Vagina (tissue), 2 donors: ENCODE measurements at regions not wholly inside any gene's neighbourhood (a gene's known extent, or its start where the extent isn't known, plus 50 kb on each side); places are given as distances from the start of the nearest gene placed in this dataset.
A peak's percentile ranks its signal among the peaks of the same experiment; 100 is the strongest.

Experiments
- DNase-seq, 2 donors: peaks; one replicate each; pipeline ENCODE4 v3.0.0-alpha.2; 2017; ENCODE audit errors: extremely low spot score in 2 of 2
- H3K27ac ChIP-seq: fragments of 200-600 bp; sonication (generic); one replicate; pipeline ENCODE4 v1.5.1; 2019
- H3K27me3 ChIP-seq: fragments of 200-600 bp; sonication (generic); one replicate; pipeline ENCODE4 v1.5.1; 2019
- H3K36me3 ChIP-seq, 2 donors: fragments of 200-600 bp; sonication (generic); one replicate each; pipeline ENCODE4 v1.5.1; 2017 to 2019
- H3K4me1 ChIP-seq: fragments of 200-600 bp; sonication (generic); one replicate; pipeline ENCODE4 v1.5.1; 2019
- H3K4me3 ChIP-seq, 2 donors: fragments of 200-600 bp; sonication (generic); 1 replicate in 1 of 2; 2 replicates in 1 of 2; pipeline ENCODE4 v1.5.1; 2016 to 2019
- H3K9me3 ChIP-seq: fragments of 200-600 bp; sonication (generic); one replicate; pipeline ENCODE4 v1.5.1; 2019
- CTCF ChIP-seq, 3 experiments: fragments of 450-650 bp in 2 of 3; fragments of 200-600 bp in 1 of 3; sonication (generic) in 1 of 3; IDR thresholded peaks; one replicate each; pipeline ENCODE4 v1.5.1; 2017 to 2019; ENCODE audit warnings: antibody characterized with exemption in 3 of 3, mild to moderate bottlenecking in 2 of 3, moderate library complexity in 2 of 3
- POLR2A ChIP-seq, 2 donors: fragments of 450-650 bp; IDR thresholded peaks; one replicate each; pipeline ENCODE4 v1.6.1; 2017; ENCODE audit warnings: antibody characterized with exemption in 2 of 2, mild to moderate bottlenecking in 2 of 2, moderate library complexity in 2 of 2
- POLR2AphosphoS5 ChIP-seq, 2 donors: sonication (generic); formaldehyde crosslinking; IDR thresholded peaks; one replicate each; pipeline ENCODE4 v1.9.0; 2017; ENCODE audit warnings: antibody characterized with exemption in 2 of 2, mild to moderate bottlenecking in 2 of 2, low read depth in 1 of 2; ENCODE audit not compliant: insufficient read depth in 1 of 2
- intact Hi-C: fragments of 100-400 bp; cut with DNase I; formaldehyde crosslinking; loops from one replicate; pipeline ENCODE4 v1.15.1; 2023

DNA sequence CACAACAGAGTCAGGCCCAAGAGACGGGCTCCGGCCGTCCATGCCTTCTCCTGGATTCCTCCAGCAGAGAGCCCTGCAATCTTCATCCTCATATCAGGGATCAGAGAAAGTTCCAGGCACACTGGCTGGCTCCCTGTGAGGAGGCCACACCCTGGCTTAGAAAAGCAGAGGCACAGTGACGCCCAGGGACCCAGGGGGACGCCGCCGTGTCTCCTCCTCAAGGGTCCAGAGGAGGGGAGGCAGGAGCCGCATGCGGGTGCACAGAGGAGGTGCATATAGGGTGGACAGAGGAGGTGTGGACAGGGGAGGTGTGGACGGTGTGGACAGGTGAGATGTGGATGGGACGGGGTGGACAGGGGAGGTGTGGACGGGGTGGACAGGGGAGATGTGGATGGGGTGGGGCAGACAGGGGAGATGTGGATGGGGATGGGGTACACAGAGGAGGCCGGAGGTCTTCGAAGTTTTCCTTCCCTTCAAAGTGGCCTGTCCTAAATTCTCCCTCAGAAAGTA lies 1521.9 kb downstream of the BRD1 start:
- DNase-seq, result no peak
- Histone ChIP-seq H3K36me3 (no peaks in the 10 kb centered on the region), H3K27me3 (no peaks in the 10 kb centered on the region)

GRCh38 chr22:48303369-48303725 lies 1524.3 kb downstream of the BRD1 start:
- intact Hi-C loops, result no loop called here
- no peaks in the 10 kb centered on the region for H3K4me1 ChIP-seq
- no peak for TF ChIP-seq CTCF (IDR thresholded peaks at IDR 0.05)
- TF ChIP-seq POLR2A (IDR thresholded peaks at IDR 0.05), result no peak
- TF ChIP-seq POLR2AphosphoS5 (IDR thresholded peaks at IDR 0.05; ENCODE audit: insufficient read depth in 1 of 2, low read depth in 1 of 2), result no peak
- no peak overlapping the region for H3K4me3 ChIP-seq
- no peaks in the 10 kb centered on the region for H3K36me3 ChIP-seq
- H3K27ac ChIP-seq, result no peak overlapping the region
- H3K27me3 ChIP-seq, result no peaks in the 10 kb centered on the region
- no peak for DNase-seq
- no peaks in the 10 kb centered on the region for H3K9me3 ChIP-seq

More for the DNA sequence above, 1521.9 kb downstream of the BRD1 start:
- H3K4me1 ChIP-seq, result peaks cover 10% of the 10 kb centered on the region
- intact Hi-C loops, result no loop called here
- H3K4me3 ChIP-seq, result no peak overlapping the region
- no peaks in the 10 kb centered on the region for H3K9me3 ChIP-seq
- H3K27ac ChIP-seq, result no peak overlapping the region
- no peak for TF ChIP-seq POLR2A (IDR thresholded peaks at IDR 0.05)
- no peak for TF ChIP-seq CTCF (IDR thresholded peaks at IDR 0.05)
- TF ChIP-seq POLR2AphosphoS5 (IDR thresholded peaks at IDR 0.05; ENCODE audit: insufficient read depth in 1 of 2, low read depth in 1 of 2), result no peak

GRCh38 chr22:48302657-48303368 lies 1524.9 kb downstream of the BRD1 start:
- intact Hi-C loops, result no loop called here
- no peak overlapping the region for H3K4me3 ChIP-seq
- no peaks in the 10 kb centered on the region for H3K9me3 ChIP-seq
- H3K27me3 ChIP-seq, result no peaks in the 10 kb centered on the region
- DNase-seq, result peak in 1 of 2 donors; percentile 67
- H3K27ac ChIP-seq, result no peak overlapping the region
- no peaks in the 10 kb centered on the region for H3K36me3 ChIP-seq
- H3K4me1 ChIP-seq, result no peaks in the 10 kb centered on the region
- no peak for TF ChIP-seq POLR2A (IDR thresholded peaks at IDR 0.05)

DNA sequence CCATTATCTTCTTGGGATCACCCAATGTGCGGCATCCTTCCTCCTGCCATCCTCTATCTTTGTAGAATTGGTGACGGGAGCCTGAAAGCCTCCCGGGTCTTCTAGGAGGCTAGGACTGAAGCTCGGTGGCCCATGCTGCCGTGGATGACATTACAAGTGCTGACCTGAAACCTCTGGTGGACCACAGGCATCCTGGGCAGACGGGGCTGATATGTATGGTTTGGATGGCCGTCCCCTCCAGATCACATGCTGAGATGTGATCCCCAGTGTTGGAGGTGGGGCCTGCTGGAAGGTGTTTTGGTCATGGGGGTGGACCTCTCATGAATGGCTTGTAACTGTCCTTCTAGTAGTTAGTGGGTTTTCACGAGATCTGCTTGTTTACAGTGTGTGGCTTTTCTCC lies 1525.8 kb downstream of the BRD1 start:
- TF ChIP-seq CTCF (IDR thresholded peaks at IDR 0.05) (no peak), POLR2AphosphoS5 (IDR thresholded peaks at IDR 0.05; ENCODE audit: insufficient read depth in 1 of 2, low read depth in 1 of 2) (no peak), POLR2A (IDR thresholded peaks at IDR 0.05) (no peak)
- H3K27me3 ChIP-seq, result no peaks in the 10 kb centered on the region
- no peaks in the 10 kb centered on the region for H3K4me1 ChIP-seq

GRCh38 chr22:48301421-48301820 lies 1526.3 kb downstream of the BRD1 start:
- no peaks in the 10 kb centered on the region for H3K9me3 ChIP-seq
- intact Hi-C loops, result no loop called here
- H3K36me3 ChIP-seq, result no peaks in the 10 kb centered on the region
- H3K27ac ChIP-seq, result no peak overlapping the region
- TF ChIP-seq POLR2A (IDR thresholded peaks at IDR 0.05) (no peak), CTCF (IDR thresholded peaks at IDR 0.05) (no peak), POLR2AphosphoS5 (IDR thresholded peaks at IDR 0.05; ENCODE audit: insufficient read depth in 1 of 2, low read depth in 1 of 2) (no peak)
- no peaks in the 10 kb centered on the region for H3K27me3 ChIP-seq
- H3K4me1 ChIP-seq, result no peaks in the 10 kb centered on the region
- DNase-seq, result no peak
- no peak overlapping the region for H3K4me3 ChIP-seq

More for the DNA sequence above, 1525.8 kb downstream of the BRD1 start:
- no peak for DNase-seq
- intact Hi-C loops, result no loop called here
- no peak overlapping the region for H3K4me3 ChIP-seq
- H3K36me3 ChIP-seq, result no peaks in the 10 kb centered on the region
- no peak overlapping the region for H3K27ac ChIP-seq
- H3K9me3 ChIP-seq, result no peaks in the 10 kb centered on the region
